Stimulated activated CD8-positive, alpha-beta memory T cell treated with anti-CD3 and anti-CD28 coated beads, Interleukin-4, amount 100 ng/mL, for 48 hours (primary cell): ENCODE measurements at regions not wholly inside any gene's neighbourhood (a gene's known extent, or its start where the extent isn't known, plus 50 kb on each side); places are given as distances from the start of the nearest gene placed in this dataset.

Experiments
- DNase-seq: peaks from one replicate; pipeline ENCODE4 v3.0.0-alpha.2; 2020

DNA sequence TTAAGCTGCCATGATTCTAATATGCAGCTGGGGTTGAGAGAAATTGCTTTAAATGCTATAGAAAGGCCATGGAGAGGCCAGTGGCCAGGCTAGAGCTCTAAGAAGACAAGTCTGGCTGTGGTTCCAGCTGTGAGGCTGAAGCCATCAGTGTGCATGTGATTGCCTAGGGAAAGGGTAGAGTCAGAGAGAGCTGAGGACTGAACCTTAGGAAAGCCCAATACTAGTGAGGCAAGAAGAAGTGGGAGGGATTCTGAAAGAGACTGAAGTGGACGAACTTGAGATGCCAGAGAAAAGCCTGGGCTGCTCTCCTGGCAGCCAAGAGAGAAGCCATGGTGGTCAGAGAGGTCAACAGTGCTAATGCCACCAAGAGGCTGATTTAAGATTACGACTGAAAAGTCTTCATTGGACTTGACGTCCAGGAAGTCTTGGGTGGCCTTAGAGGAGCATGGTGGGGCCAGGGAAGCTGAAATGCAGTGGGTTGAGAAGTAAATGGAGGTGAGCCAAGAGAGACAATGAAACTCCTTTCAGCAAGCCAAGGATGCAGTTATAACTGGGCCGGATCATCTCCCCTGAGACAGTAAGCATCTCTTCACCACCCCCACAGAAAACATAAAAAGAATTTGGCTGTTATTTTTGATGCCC is 133.2 kb downstream of the TMEM174 start:
- no peak for DNase-seq

DNA sequence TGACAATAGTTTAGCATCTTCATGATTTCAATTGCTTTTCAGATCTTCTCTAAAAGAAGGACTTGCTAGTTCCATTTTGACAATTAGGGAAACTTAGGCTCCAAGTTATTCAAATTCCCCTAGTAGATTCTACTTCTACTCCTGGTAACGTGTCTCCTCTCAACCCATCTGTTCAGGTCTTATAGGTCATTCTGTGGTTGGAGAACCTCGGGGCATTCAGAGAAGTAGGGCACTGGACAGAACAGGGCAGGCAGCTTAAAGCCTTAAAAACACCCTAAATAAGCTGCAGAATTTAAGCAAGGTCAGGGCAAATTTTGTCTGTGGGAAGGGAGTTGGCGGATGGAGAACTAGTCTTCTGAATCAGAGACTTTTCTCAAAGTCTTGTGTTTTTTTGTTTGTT is 132.4 kb downstream of the TMEM174 start:
- DNase-seq = no peak

DNA sequence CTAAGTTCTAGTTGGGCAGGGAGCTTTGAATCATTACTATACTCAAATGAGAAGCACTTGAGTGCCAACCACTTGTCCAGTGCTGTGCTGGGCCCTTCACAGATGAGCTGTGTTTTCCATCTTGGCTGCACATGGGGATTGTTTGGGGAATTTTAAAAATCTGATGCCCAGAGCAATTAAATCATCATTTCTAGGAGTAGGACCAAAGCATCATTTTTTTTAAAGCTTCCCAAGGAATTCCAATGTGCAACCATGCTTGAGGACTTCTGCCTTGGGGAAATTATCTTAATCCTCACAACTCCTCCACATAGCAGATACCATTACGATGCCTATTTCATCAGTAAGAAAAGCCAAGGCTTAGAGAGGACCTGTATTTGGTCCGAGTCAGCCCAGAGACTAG is 131.4 kb downstream of the TMEM174 start:
- no peak for DNase-seq

DNA sequence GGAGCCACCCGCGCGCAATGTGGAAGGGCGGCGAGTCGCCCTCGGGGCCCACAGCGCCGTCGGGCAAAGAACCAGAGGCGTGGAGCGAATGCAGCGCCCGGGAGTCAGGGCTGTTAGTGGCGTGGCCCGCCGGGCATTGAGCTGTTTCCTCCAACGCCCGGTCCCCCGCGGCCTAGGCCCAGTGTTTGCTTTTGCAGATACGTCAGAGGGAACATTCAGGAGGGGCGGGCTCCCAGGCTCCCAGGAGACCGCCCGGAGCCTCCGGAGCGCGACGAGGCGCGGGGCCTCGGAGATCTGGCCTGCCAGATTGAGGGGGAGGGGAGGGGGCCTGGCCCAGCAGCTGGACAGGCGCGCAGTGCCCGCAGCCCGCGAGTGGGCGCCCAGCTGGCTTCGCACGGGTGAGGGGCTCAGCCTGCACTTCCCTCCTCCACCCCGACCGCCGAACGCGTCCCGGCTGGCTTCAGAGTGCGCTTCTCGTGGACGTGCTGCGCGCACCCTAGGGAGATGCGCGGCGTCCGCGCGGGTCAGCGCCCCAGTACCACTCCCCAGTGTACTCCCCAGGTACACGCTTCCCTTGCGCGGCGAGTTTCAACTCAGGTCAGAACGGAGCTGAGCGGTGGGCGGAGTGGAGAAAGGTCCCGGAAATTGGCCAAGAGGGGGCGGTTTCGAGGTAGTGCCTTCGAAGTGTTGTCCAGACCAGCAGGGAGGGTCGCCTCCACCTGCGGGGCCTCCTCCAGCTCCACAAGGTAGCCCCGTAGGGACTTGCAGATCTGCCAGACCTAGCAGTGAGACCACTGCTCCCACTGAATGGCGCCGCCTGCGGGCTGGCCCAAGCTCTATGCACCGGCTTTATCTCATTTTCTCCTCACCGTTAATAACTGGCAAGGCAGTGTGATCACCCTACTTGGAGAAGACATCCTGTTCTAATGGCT is 130.4 kb downstream of the TMEM174 start:
- no peak for DNase-seq

DNA sequence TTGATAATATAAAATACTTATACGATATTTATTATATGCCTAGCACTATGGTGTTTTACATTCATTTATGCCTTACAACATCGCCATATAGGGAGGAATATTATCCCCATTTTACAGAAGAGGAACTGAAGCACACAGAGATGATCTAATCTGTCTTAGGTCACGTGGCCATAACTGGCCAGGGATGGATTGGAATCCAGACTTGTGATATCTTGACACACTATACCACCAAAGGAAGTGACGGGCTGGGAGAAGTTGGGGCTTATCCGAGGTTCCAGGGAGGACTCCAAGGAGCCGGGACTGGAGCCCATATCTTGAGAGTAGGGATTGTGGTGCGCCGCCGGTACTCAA is 129.8 kb downstream of the TMEM174 start:
- DNase-seq = no peak

DNA sequence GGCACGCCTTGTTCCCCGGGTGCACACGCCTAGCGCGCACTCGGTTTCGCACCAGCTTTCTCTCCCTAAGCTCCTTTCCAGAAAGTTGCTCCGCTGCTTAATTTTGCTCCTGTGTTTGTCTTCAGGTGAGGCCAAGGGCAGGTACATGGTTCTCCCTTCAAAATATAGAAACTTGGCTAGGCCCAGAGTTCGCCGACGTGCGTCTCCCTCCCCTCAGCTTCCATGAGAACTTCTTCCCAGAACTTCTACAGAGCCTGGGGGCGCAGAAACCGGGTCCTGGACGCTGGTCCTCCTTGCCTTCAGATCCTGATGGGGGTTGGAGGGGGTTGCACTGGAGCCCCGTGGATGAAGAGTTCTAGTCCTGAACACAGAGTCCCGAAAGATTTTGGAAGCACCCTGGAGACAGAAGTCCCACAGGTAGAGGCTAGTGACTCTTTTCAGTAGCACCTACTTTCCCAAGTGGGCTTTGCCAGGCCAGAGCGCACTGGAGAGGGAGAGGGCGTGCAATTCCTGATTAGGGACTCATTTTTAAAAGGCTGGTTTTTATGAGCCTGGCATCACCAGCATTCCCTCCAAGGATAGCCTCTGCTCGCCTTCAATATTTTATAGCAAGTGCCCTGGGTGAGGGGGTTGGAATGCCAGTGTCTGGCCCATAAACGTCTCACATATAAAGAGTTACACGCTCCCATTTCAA is 128.4 kb downstream of the TMEM174 start:
- no peak for DNase-seq

DNA sequence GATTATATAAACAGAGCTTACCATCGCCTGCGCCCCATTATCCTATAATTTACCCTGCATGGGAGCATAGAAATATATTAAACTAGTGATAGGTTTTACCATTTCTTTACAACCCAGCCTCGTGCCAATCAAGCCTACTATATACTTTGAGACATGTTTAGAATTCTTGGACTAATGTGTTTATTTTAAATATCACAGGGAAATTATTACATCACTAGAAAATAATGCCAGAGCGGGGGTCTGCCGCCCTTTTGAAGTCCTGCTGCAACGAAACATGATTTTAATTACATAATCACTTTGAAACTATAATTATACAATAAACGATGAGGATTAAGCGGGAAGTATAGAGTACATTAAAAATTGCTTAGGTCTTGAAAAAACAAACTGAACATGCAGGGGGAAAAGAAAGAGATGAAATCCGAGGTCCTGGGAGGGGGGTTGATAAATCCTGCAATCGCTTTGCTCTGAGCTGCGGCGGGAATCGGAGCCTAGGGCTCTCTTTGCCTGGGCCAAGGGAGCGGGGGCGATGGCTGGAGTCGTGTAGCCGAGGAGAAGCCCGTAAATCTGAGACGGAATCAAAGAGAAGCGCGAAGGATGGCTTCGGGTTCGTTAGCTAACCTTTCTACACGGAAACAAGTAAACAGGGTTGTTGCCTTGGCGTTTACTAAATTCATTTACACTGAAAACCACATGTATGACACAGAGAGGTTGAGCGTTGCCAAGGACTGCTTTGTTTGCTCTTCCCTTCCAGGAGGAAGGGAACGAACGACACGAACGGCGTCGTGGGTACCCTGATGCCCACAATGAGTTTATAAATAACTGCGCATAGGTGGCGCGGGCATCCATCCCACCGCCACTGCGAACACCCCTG is 127.6 kb downstream of the TMEM174 start:
- no peak for DNase-seq

DNA sequence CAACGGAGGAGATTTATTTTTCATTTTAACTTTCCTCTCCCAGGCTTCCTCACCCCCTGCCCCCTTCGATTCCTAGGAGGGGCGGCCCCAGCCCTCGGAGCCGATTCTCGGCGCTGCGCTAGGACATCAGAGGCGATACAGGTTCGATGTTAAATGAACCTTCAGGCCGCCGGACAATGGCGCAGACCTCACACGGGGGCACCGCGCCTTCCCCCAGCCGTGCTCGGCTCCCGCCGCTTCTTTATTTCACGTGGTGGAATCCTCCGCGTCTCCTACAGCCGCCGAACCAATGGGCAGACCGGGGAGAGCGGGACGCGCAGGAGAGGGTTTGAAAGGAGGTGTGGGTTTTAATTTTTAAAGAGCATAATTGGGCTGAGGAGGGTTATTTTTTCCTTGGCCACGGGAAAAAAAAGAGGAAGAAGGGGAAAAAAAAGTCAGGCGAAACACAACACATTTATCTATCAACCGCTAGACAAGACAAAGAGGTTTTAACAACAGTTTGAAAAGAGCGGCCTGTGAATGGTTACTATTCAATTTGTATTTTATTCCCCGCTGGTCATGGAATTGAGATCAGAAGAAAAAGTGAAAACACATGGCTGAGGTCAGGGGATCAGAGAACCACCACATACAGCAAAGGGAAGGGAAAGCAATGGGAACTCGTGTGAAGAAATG is 126.8 kb downstream of the TMEM174 start:
- no peak for DNase-seq

DNA sequence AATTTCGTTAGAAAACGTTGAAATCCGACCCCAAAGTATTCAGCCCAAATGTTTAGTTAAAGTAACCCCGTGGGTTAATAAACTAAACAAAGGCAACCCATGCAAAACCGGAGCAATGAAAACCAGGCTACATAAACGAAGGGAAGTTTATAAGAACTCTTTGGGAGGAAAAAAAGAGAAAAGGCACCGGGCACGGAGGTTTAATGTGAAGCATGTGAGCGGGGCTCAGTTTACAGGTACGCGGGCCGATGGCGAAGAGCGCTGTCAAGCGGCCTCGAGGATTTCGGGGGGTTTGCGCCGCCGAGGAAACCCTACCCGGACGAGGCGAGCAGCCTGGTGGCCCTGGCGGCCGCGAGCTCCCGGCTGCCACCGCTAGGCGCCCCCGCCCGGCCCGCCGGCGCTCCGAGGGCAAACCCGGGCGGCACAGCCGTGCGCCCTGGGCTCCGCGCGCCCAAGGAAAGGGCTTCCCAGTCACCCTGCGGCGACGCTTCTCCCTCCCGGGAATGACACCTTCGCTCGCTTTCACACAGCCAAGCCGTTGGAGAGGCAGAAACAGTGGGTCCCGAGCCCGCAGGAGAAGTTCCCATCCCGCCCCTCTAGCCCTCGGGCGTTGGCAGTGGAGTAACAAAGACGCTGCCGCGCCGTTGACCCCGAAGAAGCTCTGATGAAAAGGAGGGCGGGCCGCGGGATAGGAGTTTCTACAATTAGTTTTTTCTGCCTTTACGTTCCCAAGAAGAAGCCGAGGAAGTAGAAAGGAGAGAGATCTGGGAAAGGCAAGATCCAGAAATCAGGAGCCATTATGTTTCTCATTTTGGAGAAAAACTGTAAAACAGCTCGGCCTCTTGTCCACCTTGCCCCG is 126.0 kb downstream of the TMEM174 start:
- peak; percentile 40 for DNase-seq

DNA sequence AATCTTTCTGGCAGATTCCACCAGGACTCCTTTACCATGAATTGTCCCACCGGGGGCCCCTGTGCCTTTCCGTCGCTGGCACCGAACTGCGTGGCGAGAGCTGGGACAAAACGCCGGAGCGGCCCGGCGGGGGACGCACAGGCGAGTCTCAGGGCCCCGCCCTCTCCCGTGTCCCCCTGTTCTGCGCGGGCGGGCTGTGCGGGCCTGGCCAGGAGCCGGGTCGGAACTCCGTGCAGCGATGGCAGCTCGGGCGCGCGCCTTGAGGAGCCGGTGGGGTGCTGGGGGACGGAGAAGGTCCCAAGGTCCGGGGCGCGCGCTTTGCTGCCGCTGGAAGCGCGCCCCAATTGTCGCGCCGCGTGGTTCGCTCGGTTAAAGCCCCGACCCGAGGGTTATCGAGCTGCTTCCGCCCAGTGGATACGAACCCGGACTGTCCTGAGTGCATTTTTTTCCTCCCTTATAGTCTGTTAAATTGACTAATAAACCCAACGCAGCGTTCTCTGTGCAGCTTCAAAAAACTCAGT is 125.3 kb downstream of the TMEM174 start:
- no peak for DNase-seq

DNA sequence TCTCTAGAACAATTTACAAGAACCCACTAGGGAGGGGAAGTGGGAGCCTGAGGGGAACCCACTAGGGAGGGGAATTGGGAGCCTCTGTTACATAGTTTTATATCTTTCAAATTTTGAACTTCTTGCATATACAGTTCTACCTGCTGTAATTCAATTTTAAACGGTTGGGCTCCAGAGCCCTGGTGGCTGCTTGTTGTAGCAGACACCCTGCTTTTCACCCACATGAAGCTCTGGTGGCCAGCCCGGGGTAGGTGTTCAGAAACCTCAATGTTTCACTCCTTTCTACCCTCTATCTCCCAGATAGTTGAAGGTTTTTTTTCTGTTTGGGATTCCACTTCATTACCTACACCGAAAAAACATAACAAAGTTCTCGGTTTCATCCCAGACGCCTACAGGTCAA is 124.4 kb downstream of the TMEM174 start:
- no peak for DNase-seq

DNA sequence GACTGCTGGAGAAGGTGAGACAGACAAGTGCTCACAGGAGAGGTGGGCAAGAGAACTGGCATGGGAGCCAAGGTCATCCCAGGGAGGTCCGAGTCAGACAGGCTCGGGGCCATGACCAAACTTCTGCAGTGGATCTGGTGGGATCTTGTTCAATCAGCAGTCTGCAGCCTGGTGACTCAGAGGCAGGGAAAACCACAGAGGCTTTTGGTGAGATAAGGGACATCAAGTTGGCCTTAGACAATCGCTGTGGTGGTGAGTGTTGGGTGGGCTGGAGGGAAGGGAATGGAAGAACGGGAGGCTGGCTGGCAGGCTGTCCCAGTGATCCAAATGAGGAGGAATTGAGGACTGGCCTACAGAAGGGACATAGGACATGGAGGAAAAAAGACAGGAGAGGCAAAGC is 123.8 kb downstream of the TMEM174 start:
- DNase-seq = no peak

DNA sequence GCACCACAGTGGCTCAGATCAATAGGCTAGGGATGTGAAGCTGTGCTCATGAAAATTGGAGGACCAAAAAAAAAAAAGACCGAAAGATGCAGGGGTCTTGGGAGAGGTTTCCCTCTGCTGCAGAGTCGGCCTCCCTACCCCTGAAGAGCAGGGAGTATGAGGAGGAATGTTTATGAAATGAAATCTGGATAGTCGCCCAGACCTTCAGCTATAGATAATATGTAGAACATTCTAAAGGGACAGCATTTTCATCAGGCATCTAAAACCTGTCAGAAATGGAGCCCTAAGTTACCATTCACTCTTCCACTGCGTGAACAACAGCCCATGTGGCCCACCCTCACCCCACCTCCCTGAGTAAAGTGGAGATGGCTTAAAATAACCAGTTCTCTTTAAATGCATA is 122.9 kb downstream of the TMEM174 start:
- DNase-seq = no peak

DNA sequence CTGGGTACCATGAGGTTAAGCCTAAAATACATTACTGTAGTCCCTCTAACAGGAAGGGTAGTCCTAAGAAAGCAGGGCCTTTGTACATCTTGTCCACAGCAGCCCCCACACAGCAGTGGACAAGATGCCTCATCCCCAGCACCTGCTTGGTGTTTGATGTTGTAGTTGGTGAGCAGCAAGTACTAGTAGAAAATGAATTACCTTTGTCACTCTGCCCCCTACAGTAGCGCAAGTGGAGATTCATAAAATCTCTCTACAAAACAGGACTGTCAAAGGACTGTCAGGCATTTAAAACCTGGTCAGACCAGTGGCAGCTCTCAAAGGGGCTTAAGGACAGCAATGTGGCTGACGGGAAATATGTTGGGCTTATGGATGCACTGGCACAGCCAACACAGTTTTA is 122.5 kb downstream of the TMEM174 start:
- no peak for DNase-seq

DNA sequence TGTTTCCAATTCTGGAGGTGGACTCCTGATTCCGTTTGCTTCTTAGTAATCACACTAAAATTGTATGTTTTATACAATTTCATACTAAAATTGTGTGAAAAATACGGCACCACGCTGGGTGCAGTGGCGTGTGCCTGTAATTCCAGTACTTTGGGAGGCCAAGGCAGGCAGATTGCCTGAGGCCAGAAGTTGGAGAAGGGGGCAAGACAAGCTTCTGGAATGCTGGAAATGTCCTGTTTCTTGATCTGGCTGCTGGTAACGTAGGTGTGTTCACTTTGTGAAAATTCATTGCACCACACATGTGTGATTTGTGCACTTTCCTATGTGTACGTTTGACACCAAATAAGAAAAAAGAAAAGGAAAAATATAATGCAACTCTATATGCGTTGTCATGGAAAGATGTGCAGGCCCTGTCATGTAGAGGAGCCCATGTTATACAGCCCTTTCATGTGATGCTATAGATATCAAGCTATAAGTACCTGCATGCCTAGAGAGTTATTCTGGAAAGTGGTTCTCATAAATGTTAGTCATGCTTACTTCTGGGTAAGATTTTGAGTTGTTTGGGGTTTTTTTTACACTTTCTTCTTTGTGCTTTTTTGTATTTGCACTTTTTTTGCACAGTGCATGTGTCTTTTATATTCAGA is 119.9 kb downstream of the TMEM174 start:
- no peak for DNase-seq

DNA sequence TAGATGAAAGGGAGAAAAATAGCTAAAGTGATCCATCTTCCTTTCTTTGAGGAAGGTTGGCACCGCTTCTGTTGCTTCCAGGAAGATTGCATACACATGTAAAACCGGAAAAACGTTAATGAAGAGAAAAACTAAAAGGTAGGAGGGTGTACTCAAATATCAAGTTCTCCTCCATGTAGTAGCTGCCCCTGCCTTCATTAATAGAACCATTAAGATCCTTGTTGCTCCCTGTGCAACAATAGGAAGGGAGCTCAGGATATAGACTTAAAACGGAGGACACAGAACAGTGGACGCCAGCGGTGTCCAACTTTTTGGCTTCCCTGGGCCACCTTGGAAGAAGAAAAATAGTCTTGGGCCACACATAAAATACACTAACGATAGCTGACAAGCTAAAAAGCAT is 118.9 kb downstream of the TMEM174 start:
- no peak for DNase-seq

DNA sequence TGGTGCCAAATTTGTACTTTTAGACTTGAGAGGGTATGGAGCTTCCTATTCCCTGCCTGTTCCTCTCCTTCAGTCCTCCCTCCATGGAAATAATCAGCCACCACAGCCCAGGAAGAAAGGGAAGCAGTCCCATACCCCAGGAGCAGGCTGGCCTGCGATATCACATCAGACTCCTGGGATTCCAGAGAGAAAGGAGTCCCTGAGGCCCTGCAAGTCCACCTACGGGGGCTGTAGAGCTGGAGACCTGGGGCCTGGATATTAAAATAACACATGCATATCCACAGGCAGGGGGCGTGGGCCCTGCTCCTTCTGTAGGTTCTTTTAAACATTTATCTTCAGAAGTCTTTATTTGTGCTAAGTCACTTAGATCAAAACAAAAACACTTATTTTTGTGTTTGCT is 117.2 kb downstream of the TMEM174 start:
- no peak for DNase-seq

DNA sequence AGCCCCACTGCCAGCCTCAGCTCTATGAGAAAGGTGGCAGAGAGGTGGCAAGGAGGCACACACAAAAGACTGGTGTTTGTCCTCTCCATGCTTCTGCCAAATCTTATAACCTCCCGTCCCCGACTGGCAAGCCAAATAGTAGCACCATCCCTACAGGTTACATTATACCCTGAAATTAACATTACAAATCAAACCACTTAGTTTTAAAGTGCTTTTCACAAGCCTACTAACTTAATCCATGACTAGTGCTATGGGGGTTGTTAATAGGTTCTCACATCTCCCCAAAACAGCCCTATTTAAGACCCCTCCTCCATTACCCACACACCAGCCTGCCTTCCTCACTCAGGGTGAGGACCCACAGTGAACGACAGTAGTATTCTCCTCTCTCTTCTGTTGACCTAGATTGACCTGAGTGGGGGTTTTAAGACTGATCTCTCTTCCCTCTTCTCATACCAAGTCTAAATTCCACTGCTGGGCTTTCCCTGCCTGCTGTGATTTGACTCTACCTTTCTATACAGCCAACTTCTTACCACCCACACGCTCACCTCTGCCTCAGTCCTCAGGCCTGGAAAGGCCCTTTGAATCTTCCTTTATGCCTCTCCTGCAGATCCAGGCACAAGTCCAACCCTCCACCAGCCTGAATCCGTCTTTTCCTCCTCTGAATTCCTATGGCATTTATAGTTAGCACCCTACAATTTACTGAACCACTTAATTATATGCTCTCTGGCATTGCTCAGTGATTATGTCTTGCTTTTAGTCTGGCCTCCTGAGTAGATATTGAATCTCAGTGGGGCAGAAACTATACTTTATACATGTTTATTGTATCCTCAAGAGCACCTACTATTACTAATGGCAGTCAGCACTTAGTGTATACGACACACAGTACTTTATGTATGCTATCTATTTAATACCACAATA is 116.1 kb downstream of the TMEM174 start:
- DNase-seq = no peak

DNA sequence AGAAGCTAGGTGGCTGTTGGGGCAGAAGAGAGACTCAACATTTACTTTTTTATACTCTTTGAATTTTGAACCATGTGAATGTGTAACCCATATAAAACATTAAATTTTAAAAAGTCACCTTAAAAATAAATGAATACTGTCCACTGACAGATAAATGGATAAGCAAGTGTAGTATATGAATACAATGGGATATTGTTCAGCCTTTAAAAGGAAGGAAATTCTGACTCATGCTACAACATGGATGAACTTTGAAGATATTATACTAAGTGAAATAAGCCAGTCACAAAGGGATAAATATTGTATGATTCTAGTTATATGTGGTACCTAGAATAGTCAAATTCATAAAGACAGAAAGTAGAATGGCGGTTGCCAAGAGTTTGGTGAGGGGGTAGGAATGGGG is 113.9 kb downstream of the TMEM174 start:
- DNase-seq = no peak

DNA sequence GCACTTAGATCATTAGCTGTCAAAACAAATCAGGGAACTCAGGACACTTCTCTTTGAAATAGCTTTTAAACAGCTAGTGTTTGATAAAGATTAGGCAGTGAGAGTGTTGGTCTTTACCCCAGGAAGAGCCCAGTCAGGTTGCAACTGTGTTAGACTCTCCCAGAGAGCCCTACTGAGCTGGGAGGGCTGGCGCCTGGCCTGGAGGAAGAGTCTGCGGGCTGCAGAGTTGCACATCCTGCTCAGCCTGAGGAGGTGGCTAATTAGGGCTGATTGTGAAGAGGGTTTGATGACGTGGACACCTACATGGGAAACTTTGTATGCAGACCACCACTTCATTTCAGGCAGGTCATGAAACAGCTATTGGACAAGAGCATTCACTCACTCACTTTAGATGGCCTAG is 112.0 kb downstream of the TMEM174 start:
- DNase-seq = no peak
